ENCODE measurements at regions not wholly inside any gene's neighbourhood (a gene's known extent, or its start where the extent isn't known, plus 50 kb on each side); places are given as distances from the start of the nearest gene placed in this dataset.

- Mint-ChIP-seq H3K27me3 (ENCODE audit: low read depth) (no peaks in the 10 kb centered on the region), H3K9me3 (no peaks in the 10 kb centered on the region), H3K27ac (no peak overlapping the region), H3K4me1 (peaks cover 10 to 11% of the 10 kb centered on the region in 2 experiments), H3K4me3 (no peak overlapping the region), H3K36me3 (ENCODE audit: insufficient read depth in 1 of 3, low read depth in 3 of 3) (no peaks in the 10 kb centered on the region)
- Histone ChIP-seq H3K9me3 (ENCODE audit: control insufficient read depth, low read depth, low read length) (no peaks in the 10 kb centered on the region), H4K20me1 (ENCODE audit: control insufficient read depth, insufficient read depth, insufficient read length) (no peaks in the 10 kb centered on the region), H3K9ac (ENCODE audit: extremely low read depth, insufficient read length, low read length) (peak overlapping the region; percentile 14), H3K79me1 (ENCODE audit: insufficient read depth, low read depth, low read length, poor library complexity, severe bottlenecking) (no peaks in the 10 kb centered on the region), H3K14ac (ENCODE audit: insufficient read depth, low read length) (no peak overlapping the region), H2BK5ac (ENCODE audit: insufficient read length, low read length) (no peak overlapping the region), H3K23me2 (ENCODE audit: insufficient read length, low read depth, low read length, poor library complexity, severe bottlenecking) (no peaks in the 10 kb centered on the region), H3K23ac (ENCODE audit: insufficient read length, low read depth, low read length) (no peak overlapping the region), H4K8ac (replicated peaks; ENCODE audit: insufficient read length, low read depth, low read length) (no peak overlapping the region), H3T11ph (ENCODE audit: low read length) (no peak overlapping the region), H2BK12ac (ENCODE audit: insufficient read length, low read depth, low read length) (no peak overlapping the region), H2AFZ (ENCODE audit: low read length) (no peak overlapping the region), H2BK20ac (ENCODE audit: low read depth, low read length, poor library complexity, severe bottlenecking) (no peak overlapping the region), H2BK15ac (ENCODE audit: low read depth, low read length) (no peak overlapping the region), H3K27me3 (ENCODE audit: insufficient read depth, low read length) (no peaks in the 10 kb centered on the region), H3K4me1 (ENCODE audit: insufficient read depth, low read length) (no peaks in the 10 kb centered on the region; the same call in 1 of the 2 replicates), H4K91ac (ENCODE audit: insufficient read length, low read depth, low read length) (no peak overlapping the region), H3K27ac (ENCODE audit: insufficient read length, low read depth, low read length) (no peak overlapping the region), H3K56ac (ENCODE audit: insufficient read length, low read depth, low read length) (no peak overlapping the region), H3K18ac (ENCODE audit: insufficient read length, low read depth, low read length) (no peak overlapping the region), H4K5ac (ENCODE audit: insufficient read length, low read depth, low read length) (no peak overlapping the region), H3K79me2 (ENCODE audit: insufficient read depth, low read length) (no peaks in the 10 kb centered on the region), H2BK120ac (ENCODE audit: low read depth, low read length, poor library complexity, severe bottlenecking) (no peak overlapping the region), H2AK5ac (ENCODE audit: insufficient read length, low read length) (no peak overlapping the region), H3K4ac (ENCODE audit: low read depth, low read length) (no peak overlapping the region), H3K4me2 (ENCODE audit: insufficient read depth, insufficient read length, low read length) (no peak overlapping the region)
- DNase-seq = no peak
- whole genome bisulfite sequencing (ENCODE audit: extremely low coverage, insufficient read length, low lambda C conversion rate) = no CpG with 5 or more reads among the region's 4 CpGs
- TF ChIP-seq, protein P1, sequence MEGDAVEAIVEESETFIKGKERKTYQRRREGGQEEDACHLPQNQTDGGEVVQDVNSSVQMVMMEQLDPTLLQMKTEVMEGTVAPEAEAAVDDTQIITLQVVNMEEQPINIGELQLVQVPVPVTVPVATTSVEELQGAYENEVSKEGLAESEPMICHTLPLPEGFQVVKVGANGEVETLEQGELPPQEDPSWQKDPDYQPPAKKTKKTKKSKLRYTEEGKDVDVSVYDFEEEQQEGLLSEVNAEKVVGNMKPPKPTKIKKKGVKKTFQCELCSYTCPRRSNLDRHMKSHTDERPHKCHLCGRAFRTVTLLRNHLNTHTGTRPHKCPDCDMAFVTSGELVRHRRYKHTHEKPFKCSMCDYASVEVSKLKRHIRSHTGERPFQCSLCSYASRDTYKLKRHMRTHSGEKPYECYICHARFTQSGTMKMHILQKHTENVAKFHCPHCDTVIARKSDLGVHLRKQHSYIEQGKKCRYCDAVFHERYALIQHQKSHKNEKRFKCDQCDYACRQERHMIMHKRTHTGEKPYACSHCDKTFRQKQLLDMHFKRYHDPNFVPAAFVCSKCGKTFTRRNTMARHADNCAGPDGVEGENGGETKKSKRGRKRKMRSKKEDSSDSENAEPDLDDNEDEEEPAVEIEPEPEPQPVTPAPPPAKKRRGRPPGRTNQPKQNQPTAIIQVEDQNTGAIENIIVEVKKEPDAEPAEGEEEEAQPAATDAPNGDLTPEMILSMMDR (conservative IDR thresholded peaks at IDR 0.05) = no peak
Measured at GRCh38 chr4:18578307-18578706, 556.8 kb upstream of the LCORL start.
